HG03175 (cell line): ENCODE measurements at regions not wholly inside any gene's neighbourhood (a gene's known extent, or its start where the extent isn't known, plus 50 kb on each side); places are given as distances from the start of the nearest gene placed in this dataset.
"Not testable (repeated sequence)": the region's sequence is repeated elsewhere in the genome, so short reads cannot be mapped to it uniquely, and the experiment has no call there.

Experiments used
- ATAC-seq: cut with Tn5 transposase; IDR thresholded peaks from one replicate; pipeline ENCODE4 v1.9.1; 2021; ENCODE audit warnings: mild to moderate bottlenecking, moderate library complexity; ENCODE audit not compliant: unreplicated experiment

DNA sequence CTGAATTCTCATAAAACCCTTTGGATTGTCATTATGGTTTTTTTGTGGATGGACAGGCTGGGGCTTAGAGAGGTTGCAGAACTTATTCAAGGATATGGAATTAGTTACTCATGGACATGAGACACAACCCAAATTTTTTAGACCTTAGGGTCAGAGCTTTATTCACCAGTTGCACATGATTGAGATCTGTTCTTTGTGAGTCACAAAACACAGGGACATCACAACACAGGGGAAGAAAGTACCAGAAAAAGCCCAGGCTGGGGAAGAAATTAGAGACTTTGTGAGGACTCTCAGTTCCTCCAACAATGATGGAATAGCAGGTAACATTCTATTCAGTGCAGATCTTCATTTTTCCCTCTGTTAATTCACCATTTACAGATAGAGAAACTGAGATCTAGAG is 602.4 kb upstream of the CPEB2 start:
- ATAC-seq: no peak

GRCh38 chr4:14400307-14400706 is 602.0 kb upstream of the CPEB2 start:
- no peak for ATAC-seq

DNA sequence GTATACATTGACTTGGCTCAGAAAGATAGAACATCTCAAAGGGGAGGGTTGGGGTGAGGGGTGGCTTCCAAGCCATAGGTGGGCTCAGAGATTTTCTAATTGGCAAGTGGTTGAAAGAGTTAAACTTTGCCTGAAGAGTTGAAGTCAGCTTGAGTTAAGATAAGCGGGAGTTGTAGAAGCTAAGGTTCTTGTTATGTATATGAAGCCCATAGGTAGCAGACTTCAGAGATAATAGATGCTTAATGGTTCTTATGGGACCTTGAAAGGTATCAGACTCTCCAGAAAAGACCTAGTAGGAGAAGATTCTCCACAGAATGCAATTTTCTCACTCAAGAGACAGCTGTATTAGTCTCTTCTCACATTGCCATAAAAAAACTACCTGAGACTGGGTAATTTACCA is 599.1 kb upstream of the CPEB2 start:
- no peak for ATAC-seq

GRCh38 chr4:14404730-14405129 is 597.6 kb upstream of the CPEB2 start:
- ATAC-seq: no peak

DNA sequence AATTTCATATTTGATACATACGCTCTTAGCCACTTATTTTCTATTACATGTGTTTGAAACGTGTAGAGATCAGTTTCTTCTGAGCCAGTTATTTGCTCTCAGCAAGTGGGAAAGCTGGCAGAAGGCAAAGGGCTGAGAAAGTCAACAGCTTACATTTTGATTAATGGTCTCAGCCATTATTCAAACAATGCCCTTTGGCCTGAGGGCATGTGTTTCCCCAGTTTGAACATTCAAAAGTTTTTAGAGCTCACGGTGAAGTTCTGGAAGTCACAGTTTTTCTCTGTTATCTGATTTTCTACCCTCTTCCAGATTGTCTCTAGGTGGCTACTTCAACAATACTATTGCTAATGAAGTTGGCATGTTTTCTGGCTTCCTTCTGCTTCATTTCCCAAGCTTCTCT is 591.8 kb upstream of the CPEB2 start:
- no peak for ATAC-seq

- ATAC-seq: no peak
Measured at GRCh38 chr4:14415146-14415545, 587.1 kb upstream of the CPEB2 start.

GRCh38 chr4:14419516-14419915 is 582.8 kb upstream of the CPEB2 start:
- ATAC-seq: no peak

- ATAC-seq: not testable (repeated sequence)
Measured at GRCh38 chr4:14426297-14426696, 576.0 kb upstream of the CPEB2 start.

DNA sequence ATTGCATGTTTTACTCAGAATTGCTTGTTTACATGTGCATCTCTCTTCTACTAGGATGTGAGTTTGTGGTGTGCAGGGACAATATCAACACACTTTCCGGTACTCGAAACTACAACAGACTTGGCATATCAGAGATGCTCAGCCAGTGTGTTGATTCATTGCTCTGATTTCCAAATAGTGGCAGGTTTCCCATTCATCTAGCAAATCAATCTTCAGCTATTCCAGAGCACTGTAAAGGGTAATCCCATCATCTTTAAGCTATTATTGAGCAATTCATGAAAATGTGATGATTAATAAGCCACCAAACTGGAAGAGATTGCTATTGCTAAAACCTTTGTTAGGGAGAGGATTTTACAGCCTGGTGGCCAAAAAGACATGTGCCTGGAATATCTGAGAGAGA is 574.2 kb upstream of the CPEB2 start:
- ATAC-seq: no peak

GRCh38 chr4:14431155-14432134 is 570.8 kb upstream of the CPEB2 start:
- peak; percentile 63 for ATAC-seq

DNA sequence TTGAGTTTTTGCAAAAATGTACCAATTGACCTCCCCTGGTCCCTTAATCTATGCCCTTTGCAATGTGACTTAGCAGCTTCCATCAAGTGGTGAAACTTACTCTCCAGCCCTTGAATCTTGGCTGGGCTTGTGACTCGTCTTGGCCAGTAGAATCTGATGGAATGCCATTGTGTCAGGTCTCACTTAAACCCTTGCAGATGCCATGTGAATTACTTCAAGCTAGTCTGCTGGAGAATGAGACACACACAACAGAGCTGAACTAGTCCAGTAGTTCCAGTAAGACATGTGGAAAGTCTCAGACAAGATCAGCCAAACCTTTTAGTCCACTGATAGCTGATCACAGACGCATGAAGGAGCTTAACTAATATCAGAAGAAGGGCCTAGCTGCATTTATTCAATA is 567.8 kb upstream of the CPEB2 start:
- no peak for ATAC-seq

DNA sequence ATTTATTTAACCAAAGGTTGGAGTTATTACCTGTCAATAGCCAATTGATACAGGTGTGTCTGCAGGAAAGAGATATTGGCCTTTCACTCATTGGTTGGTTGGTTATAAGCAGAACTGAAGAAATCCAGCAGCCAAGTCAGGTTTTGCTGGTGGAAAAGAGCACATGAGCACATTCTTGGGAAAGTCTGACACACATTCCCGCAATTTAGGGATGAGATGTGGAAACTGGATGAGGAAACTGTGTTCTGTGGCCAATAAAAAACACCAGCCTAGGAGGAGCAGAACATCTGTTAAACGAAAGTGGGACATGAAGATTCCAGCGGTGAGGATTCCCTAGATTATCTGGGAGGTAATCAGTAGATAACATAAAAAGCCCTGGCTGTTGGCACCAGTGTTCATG is 567.4 kb upstream of the CPEB2 start:
- no peak for ATAC-seq

- ATAC-seq: no peak
Measured at GRCh38 chr4:14441561-14441960, 560.7 kb upstream of the CPEB2 start.

DNA sequence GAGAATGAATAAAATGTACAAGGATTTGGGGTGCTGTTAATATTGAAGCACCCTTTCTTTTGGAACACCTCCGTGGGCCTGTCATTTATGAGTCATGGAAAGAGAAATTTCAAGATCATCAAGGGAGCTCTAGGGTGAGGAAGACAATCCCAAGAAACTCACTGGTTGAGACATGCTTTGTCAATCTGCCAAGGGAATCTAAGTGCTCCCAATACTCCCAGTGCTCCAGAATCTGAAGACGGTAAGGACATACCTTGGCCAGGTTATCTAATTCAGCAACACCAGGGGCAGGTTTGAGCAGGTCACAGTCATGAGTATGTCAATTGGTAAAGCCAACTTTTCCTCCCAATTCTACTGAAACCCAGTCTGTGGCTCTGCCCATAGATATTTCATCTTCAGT is 556.4 kb upstream of the CPEB2 start:
- no peak for ATAC-seq

DNA sequence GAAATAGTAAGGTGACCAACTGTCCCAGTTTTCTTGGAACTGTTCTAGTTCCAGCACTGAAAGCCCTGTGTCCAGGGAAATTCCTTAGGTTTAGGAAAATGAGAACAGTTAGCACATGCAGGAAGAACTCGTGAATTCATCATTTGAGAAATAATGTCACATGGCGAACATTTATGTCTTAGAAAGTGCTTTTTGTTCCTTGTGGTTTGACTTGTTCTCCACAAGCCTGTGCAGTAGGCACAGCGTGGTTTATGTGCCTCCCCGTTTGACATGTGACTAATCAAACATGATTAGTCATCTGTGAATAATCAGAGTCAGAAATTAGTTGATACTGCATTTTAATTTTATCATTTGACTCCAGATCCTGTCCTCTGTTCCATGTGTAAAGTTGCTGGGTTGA is 556.0 kb upstream of the CPEB2 start:
- no peak for ATAC-seq

- ATAC-seq: no peak
Measured at GRCh38 chr4:14446904-14447303, 555.4 kb upstream of the CPEB2 start.

GRCh38 chr4:14449308-14449707 is 553.0 kb upstream of the CPEB2 start:
- ATAC-seq: no peak

- ATAC-seq: no peak
Measured at GRCh38 chr4:14452001-14452400, 550.3 kb upstream of the CPEB2 start.

- ATAC-seq: no peak
Measured at GRCh38 chr4:14452764-14453163, 549.5 kb upstream of the CPEB2 start.

DNA sequence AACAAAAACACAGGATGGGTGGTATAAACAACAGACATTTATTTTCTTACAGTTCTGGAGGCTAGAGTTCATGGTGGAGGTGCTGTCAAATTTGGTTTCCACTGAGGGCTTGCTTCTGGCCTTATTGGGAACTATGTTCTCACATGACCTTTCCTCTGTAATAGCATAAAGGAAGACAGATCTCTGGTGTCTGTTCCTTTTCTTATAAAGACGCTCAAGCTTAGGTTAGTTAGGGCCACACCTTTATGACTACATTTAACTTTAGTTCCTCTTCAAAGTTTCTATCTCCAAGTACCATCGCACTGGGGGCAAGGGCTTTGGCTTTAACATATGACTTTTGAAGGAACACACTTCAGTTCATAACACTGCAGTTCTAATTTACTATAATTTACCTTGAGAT is 543.8 kb upstream of the CPEB2 start:
- ATAC-seq: no peak

DNA sequence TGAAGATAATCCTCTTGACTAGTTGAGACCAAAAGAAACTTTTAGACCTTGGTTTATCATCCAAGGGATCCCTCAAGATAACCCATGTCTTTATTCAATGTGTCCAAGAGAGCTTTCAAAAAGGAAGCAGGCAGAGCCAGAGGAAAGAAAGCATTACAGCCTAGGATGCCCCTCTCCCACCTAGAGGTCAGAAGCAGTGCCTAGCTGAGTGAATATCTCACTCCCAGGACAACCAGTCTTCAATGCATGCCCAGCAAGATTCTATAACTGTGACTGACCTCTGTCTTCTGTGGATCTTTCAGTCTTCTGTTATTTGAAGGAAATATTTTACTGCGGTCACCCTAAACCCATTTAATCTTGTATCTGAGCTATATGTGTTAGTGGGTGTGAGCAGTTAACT is 537.2 kb upstream of the CPEB2 start:
- no peak for ATAC-seq

DNA sequence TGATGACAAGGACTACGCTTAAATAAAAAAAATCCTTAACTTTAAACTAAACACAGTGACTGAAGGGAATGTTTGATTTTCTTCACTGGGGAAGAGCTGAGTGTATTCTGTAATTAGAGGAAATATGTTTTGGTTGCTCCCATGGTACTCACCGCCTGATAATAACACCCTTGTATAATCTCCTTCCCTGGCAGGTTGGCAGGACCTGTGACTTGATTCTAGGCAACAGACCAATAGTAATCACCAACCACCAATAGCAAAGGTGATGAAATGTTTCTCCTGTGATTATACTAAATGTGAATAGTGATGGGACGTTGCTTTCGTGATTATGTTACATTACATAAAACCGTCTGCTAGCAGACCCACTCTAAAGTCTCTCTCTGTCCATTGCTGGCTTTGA is 536.8 kb upstream of the CPEB2 start:
- ATAC-seq: no peak

DNA sequence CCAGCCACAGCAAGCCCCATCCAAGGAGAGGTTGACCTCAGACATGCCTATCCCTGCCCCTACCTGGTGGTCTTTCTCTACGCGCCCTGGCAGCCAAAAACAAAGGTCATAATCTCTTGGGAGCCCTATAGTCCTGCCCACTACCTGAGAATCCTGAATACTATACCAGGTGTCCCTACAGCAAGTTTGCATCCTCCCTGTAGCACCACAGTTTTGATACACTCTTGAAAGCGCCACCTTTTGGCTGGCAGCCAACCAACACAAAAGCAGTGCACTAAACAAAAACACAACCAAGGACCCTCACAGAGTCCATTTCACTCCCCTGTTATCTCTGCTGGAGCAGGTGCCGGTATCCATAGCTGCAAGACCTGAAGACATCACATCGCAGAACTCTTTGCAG is 523.8 kb upstream of the CPEB2 start:
- ATAC-seq: no peak
